ENCODE measurements at regions not wholly inside any gene's neighbourhood (a gene's known extent, or its start where the extent isn't known, plus 50 kb on each side); places are given as distances from the start of the nearest gene placed in this dataset.
A peak's percentile ranks its signal among the peaks of the same experiment; 100 is the strongest.

GRCh38 chr4:45317739-45318138, 591.4 kb upstream of the GNPDA2 start:
- Histone ChIP-seq H3K4me3 (no peak overlapping the region), H3K27ac (no peak overlapping the region), H3K4me2 (ENCODE audit: unreplicated experiment) (no peak overlapping the region), H3K79me2 (ENCODE audit: insufficient read depth) (no peaks in the 10 kb centered on the region), H3K4me1 (ENCODE audit: insufficient read depth) (no peaks in the 10 kb centered on the region), H3F3A (ENCODE audit: insufficient read depth) (no peaks in the 10 kb centered on the region), H4K20me1 (ENCODE audit: insufficient read depth) (no peaks in the 10 kb centered on the region), H3K9ac (no peak overlapping the region), H3K27me3 (replicated peaks; ENCODE audit: insufficient read depth) (no peaks in the 10 kb centered on the region), H2AFZ (no peak overlapping the region), H3K36me3 (ENCODE audit: low read depth) (no peaks in the 10 kb centered on the region), H3K9me3 (ENCODE audit: low read depth) (no peaks in the 10 kb centered on the region), H3K9me2 (ENCODE audit: insufficient read depth) (no peaks in the 10 kb centered on the region)
- no peak for DNase-seq
- in situ Hi-C loops (cut with MboI) = no loop called here
- WGBS, 2 experiments (ENCODE audit: low coverage in 1 of 2, low lambda C conversion rate in 2 of 2, missing lambda C conversion rate in 2 of 2) = 0% methylated on average over 1 of the region's 1 CpG
- TF ChIP-seq EZH2 (IDR thresholded peaks at IDR 0.05; ENCODE audit: insufficient read depth, poor library complexity, severe bottlenecking) = no peak
- TF ChIP-seq EZH2phosphoT487 (IDR thresholded peaks at IDR 0.05; ENCODE audit: insufficient read depth, low read depth) = no peak

- Histone ChIP-seq H3K36me3 (ENCODE audit: low read depth) (no peaks in the 10 kb centered on the region), H3K4me3 (no peak overlapping the region)
- WGBS, 2 experiments (ENCODE audit: low coverage in 1 of 2, low lambda C conversion rate in 2 of 2, missing lambda C conversion rate in 2 of 2) = 0 to 2% methylated on average over 2 of the region's 2 CpGs
Observed at GRCh38 chr4:45317276-45317675, 590.9 kb upstream of the GNPDA2 start.

GRCh38 chr4:45316257-45316656, 589.9 kb upstream of the GNPDA2 start:
- no peak overlapping the region for H3K4me2 ChIP-seq (ENCODE audit: unreplicated experiment)
- no peak overlapping the region for H3K9ac ChIP-seq
- no peaks in the 10 kb centered on the region for H4K20me1 ChIP-seq (ENCODE audit: insufficient read depth)
- H3K79me2 ChIP-seq (ENCODE audit: insufficient read depth) = no peaks in the 10 kb centered on the region
- DNase-seq = no peak
- no peaks in the 10 kb centered on the region for H3K36me3 ChIP-seq (ENCODE audit: low read depth)
- H3K9me2 ChIP-seq (ENCODE audit: insufficient read depth) = no peaks in the 10 kb centered on the region
- H3K27ac ChIP-seq = no peak overlapping the region
- no peaks in the 10 kb centered on the region for H3K27me3 ChIP-seq (replicated peaks; ENCODE audit: insufficient read depth)
- H3K9me3 ChIP-seq (ENCODE audit: low read depth) = no peaks in the 10 kb centered on the region
- H3K4me1 ChIP-seq (ENCODE audit: insufficient read depth) = no peaks in the 10 kb centered on the region
- H3K4me3 ChIP-seq = no peak overlapping the region
- whole genome bisulfite sequencing, 2 experiments (ENCODE audit: low coverage in 1 of 2, low lambda C conversion rate in 2 of 2, missing lambda C conversion rate in 2 of 2) = 65 to 73% methylated on average over 2 of the region's 2 CpGs
- TF ChIP-seq EZH2phosphoT487 (IDR thresholded peaks at IDR 0.05; ENCODE audit: insufficient read depth, low read depth) = no peak
- TF ChIP-seq EZH2 (IDR thresholded peaks at IDR 0.05; ENCODE audit: insufficient read depth, poor library complexity, severe bottlenecking) = no peak
- no peaks in the 10 kb centered on the region for H3F3A ChIP-seq (ENCODE audit: insufficient read depth)
- H2AFZ ChIP-seq = no peak overlapping the region
- in situ Hi-C loops (cut with MboI) = no loop called here

More at GRCh38 chr4:45317276-45317675, 590.9 kb upstream of the GNPDA2 start:
- Histone ChIP-seq H3K9me3 (ENCODE audit: low read depth) (no peaks in the 10 kb centered on the region), H3K27me3 (replicated peaks; ENCODE audit: insufficient read depth) (no peaks in the 10 kb centered on the region), H2AFZ (no peak overlapping the region), H3K4me1 (ENCODE audit: insufficient read depth) (no peaks in the 10 kb centered on the region), H3K4me2 (ENCODE audit: unreplicated experiment) (no peak overlapping the region), H3K9ac (no peak overlapping the region), H4K20me1 (ENCODE audit: insufficient read depth) (no peaks in the 10 kb centered on the region), H3K27ac (no peak overlapping the region), H3K9me2 (ENCODE audit: insufficient read depth) (no peaks in the 10 kb centered on the region), H3F3A (ENCODE audit: insufficient read depth) (no peaks in the 10 kb centered on the region), H3K79me2 (ENCODE audit: insufficient read depth) (no peaks in the 10 kb centered on the region)
- DNase-seq = peak; percentile 1
- TF ChIP-seq EZH2 (IDR thresholded peaks at IDR 0.05; ENCODE audit: insufficient read depth, poor library complexity, severe bottlenecking) = no peak
- no peak for TF ChIP-seq EZH2phosphoT487 (IDR thresholded peaks at IDR 0.05; ENCODE audit: insufficient read depth, low read depth)
- in situ Hi-C loops (cut with MboI) = no loop called here

- Histone ChIP-seq H3K9me2 (ENCODE audit: insufficient read depth) (no peaks in the 10 kb centered on the region), H3K79me2 (ENCODE audit: insufficient read depth) (no peaks in the 10 kb centered on the region), H4K20me1 (ENCODE audit: insufficient read depth) (no peaks in the 10 kb centered on the region), H3K4me3 (no peak overlapping the region), H3K4me2 (ENCODE audit: unreplicated experiment) (no peak overlapping the region), H3K9ac (no peak overlapping the region), H3F3A (ENCODE audit: insufficient read depth) (no peaks in the 10 kb centered on the region), H2AFZ (no peak overlapping the region), H3K36me3 (ENCODE audit: low read depth) (no peaks in the 10 kb centered on the region), H3K4me1 (ENCODE audit: insufficient read depth) (no peaks in the 10 kb centered on the region), H3K27me3 (replicated peaks; ENCODE audit: insufficient read depth) (no peaks in the 10 kb centered on the region), H3K9me3 (ENCODE audit: low read depth) (no peaks in the 10 kb centered on the region), H3K27ac (no peak overlapping the region)
- WGBS, 2 experiments (ENCODE audit: low coverage in 1 of 2, low lambda C conversion rate in 2 of 2, missing lambda C conversion rate in 2 of 2) = 21 to 48% methylated on average over 1 of the region's 1 CpG
- in situ Hi-C loops (cut with MboI) = no loop called here
- no peak for TF ChIP-seq EZH2phosphoT487 (IDR thresholded peaks at IDR 0.05; ENCODE audit: insufficient read depth, low read depth)
- TF ChIP-seq EZH2 (IDR thresholded peaks at IDR 0.05; ENCODE audit: insufficient read depth, poor library complexity, severe bottlenecking) = no peak
- DNase-seq = no peak
Observed at GRCh38 chr4:45302828-45303227, 576.5 kb upstream of the GNPDA2 start.

- H3K27me3 ChIP-seq (replicated peaks; ENCODE audit: insufficient read depth) = no peaks in the 10 kb centered on the region
- no peaks in the 10 kb centered on the region for H3K9me3 ChIP-seq (ENCODE audit: low read depth)
- no peak overlapping the region for H2AFZ ChIP-seq
- no peaks in the 10 kb centered on the region for H4K20me1 ChIP-seq (ENCODE audit: insufficient read depth)
- H3K27ac ChIP-seq = no peak overlapping the region
- no peaks in the 10 kb centered on the region for H3K9me2 ChIP-seq (ENCODE audit: insufficient read depth)
- H3K36me3 ChIP-seq (ENCODE audit: low read depth) = no peaks in the 10 kb centered on the region
- H3F3A ChIP-seq (ENCODE audit: insufficient read depth) = no peaks in the 10 kb centered on the region
- WGBS, 2 experiments (ENCODE audit: low coverage in 1 of 2, low lambda C conversion rate in 2 of 2, missing lambda C conversion rate in 2 of 2) = 0 to 6% methylated on average over 1 of the region's 1 CpG
- in situ Hi-C loops (cut with MboI) = no loop called here
- no peak for TF ChIP-seq EZH2phosphoT487 (IDR thresholded peaks at IDR 0.05; ENCODE audit: insufficient read depth, low read depth)
- no peak for TF ChIP-seq EZH2 (IDR thresholded peaks at IDR 0.05; ENCODE audit: insufficient read depth, poor library complexity, severe bottlenecking)
- H3K4me3 ChIP-seq = no peak overlapping the region
- no peak overlapping the region for H3K4me2 ChIP-seq (ENCODE audit: unreplicated experiment)
- H3K79me2 ChIP-seq (ENCODE audit: insufficient read depth) = no peaks in the 10 kb centered on the region
- DNase-seq = no peak
- H3K9ac ChIP-seq = no peak overlapping the region
- H3K4me1 ChIP-seq (ENCODE audit: insufficient read depth) = no peaks in the 10 kb centered on the region
Observed at GRCh38 chr4:45294464-45294863, 568.1 kb upstream of the GNPDA2 start.
